PC-9 (cell line): ENCODE measurements at regions not wholly inside any gene's neighbourhood (a gene's known extent, or its start where the extent isn't known, plus 50 kb on each side); places are given as distances from the start of the nearest gene placed in this dataset.

Experiments
- EZH2 ChIP-seq: fragments of 200-600 bp; sonication (generic); IDR thresholded peaks from 2 replicates; pipeline ENCODE4 v1.8.0; 2017; ENCODE audit warnings: antibody characterized with exemption, low read depth
- TF ChIP-seq, protein P1 (sequence below): fragments of 200-600 bp; sonication (generic); conservative IDR thresholded peaks from 2 replicates; pipeline ENCODE4 v1.6.1; 2017; ENCODE audit warnings: mixed run types, antibody characterized with exemption, mild to moderate bottlenecking, moderate library complexity

- TF ChIP-seq, protein P1, sequence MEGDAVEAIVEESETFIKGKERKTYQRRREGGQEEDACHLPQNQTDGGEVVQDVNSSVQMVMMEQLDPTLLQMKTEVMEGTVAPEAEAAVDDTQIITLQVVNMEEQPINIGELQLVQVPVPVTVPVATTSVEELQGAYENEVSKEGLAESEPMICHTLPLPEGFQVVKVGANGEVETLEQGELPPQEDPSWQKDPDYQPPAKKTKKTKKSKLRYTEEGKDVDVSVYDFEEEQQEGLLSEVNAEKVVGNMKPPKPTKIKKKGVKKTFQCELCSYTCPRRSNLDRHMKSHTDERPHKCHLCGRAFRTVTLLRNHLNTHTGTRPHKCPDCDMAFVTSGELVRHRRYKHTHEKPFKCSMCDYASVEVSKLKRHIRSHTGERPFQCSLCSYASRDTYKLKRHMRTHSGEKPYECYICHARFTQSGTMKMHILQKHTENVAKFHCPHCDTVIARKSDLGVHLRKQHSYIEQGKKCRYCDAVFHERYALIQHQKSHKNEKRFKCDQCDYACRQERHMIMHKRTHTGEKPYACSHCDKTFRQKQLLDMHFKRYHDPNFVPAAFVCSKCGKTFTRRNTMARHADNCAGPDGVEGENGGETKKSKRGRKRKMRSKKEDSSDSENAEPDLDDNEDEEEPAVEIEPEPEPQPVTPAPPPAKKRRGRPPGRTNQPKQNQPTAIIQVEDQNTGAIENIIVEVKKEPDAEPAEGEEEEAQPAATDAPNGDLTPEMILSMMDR = no peak
- TF ChIP-seq EZH2 = no peak
Measured at GRCh38 chr11:15657264-15657663, 542.5 kb downstream of the INSC start.
